ENCODE measurements at regions not wholly inside any gene's neighbourhood (a gene's known extent, or its start where the extent isn't known, plus 50 kb on each side); places are given as distances from the start of the nearest gene placed in this dataset.

DNA sequence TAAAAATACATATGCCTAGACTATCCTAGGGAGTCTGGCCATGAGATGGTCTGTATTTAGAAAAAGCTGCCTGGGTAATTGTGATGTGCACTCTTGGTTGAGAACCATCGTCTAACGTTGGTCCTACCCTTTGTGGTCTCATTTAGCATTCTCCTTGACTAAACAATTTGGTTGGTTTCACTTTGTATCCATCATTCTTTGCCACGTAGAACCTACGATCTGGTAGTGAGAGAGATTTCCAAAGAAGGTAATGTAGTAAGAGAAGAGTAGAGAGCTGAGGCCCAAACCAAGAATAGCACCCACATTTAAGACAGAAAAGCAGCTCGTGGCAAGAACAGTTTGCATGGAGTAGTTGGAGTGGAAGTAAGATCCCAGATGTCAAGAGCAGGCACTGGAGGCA, 219.8 kb downstream of the TMEM200A start:
- 88% methylated on average over 5 of the region's 5 CpGs for WGBS (ENCODE audit: low lambda C conversion rate, missing lambda C conversion rate)
- TF ChIP-seq EZH2phosphoT487 (IDR thresholded peaks at IDR 0.05; ENCODE audit: low read depth, severe bottlenecking, unreplicated experiment) (no peak), CTCF (IDR thresholded peaks at IDR 0.05; ENCODE audit: poor library complexity) (no peak), EZH2 (IDR thresholded peaks at IDR 0.05; ENCODE audit: borderline replicate concordance) (no peak)
- no peaks in the 10 kb centered on the region for H4K20me1 ChIP-seq (ENCODE audit: insufficient read depth, poor library complexity, severe bottlenecking)
- H3K36me3 ChIP-seq (replicated peaks; ENCODE audit: insufficient read depth, low read depth) = no peaks in the 10 kb centered on the region
- no peak overlapping the region for H3K4me2 ChIP-seq
- H3K4me1 ChIP-seq (ENCODE audit: insufficient read depth) = no peaks in the 10 kb centered on the region
- no peaks in the 10 kb centered on the region for H3K27me3 ChIP-seq
- H3K4me3 ChIP-seq = no peak overlapping the region
- H3K79me2 ChIP-seq = no peaks in the 10 kb centered on the region
- no peak for DNase-seq (ENCODE audit: low spot score)
- H3K27ac ChIP-seq = no peak overlapping the region
- no peak overlapping the region for H2AFZ ChIP-seq
- H3K9me3 ChIP-seq (ENCODE audit: low read depth) = no peaks in the 10 kb centered on the region
- no peaks in the 10 kb centered on the region for H3K9me2 ChIP-seq (replicated peaks; ENCODE audit: insufficient read depth)

DNA sequence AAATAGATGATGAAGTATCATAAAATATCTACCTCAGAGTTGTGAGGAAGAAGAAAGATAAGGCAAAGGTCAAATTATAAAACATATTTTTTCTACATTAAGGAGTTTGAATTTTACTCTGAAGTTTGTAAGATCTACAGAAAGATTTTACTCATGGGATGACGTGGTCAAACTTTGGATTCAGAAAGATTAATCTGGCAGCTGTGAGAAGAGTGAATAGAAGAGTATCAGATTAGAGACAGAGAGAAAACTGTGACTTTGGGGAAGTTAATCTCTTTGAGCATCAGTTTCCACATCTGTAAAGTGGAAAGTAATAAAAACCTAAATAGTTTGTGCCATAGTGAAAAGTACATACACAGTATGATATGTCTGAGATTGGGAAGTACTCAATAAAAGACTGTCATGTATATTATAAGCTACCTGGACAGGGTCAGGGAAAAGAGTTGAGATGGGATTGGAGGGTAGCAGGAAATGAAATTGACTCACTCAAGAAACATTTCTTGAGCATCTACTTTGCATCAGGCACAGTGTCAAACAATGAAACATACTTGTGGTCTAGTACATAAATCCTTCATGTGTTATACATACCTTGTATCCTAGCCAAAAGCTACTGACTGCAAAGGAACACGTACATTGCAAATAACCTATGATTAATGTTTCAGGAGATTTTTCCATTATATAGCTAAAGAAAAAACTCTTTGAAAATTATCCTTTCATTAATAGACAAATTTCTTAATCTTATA, 222.1 kb downstream of the TMEM200A start:
- H3K79me2 ChIP-seq = no peaks in the 10 kb centered on the region
- no peaks in the 10 kb centered on the region for H3K9me2 ChIP-seq (replicated peaks; ENCODE audit: insufficient read depth)
- no peak overlapping the region for H3K4me2 ChIP-seq
- no peak overlapping the region for H3K27ac ChIP-seq
- H4K20me1 ChIP-seq (ENCODE audit: insufficient read depth, poor library complexity, severe bottlenecking) = no peaks in the 10 kb centered on the region
- H3K4me3 ChIP-seq = no peak overlapping the region
- no peaks in the 10 kb centered on the region for H3K27me3 ChIP-seq
- TF ChIP-seq CTCF (IDR thresholded peaks at IDR 0.05; ENCODE audit: poor library complexity) (no peak), EZH2phosphoT487 (IDR thresholded peaks at IDR 0.05; ENCODE audit: low read depth, severe bottlenecking, unreplicated experiment) (no peak), EZH2 (IDR thresholded peaks at IDR 0.05; ENCODE audit: borderline replicate concordance) (no peak)
- no peaks in the 10 kb centered on the region for H3K9me3 ChIP-seq (ENCODE audit: low read depth)
- H3K36me3 ChIP-seq (replicated peaks; ENCODE audit: insufficient read depth, low read depth) = no peaks in the 10 kb centered on the region
- no peak overlapping the region for H2AFZ ChIP-seq
- WGBS (ENCODE audit: low lambda C conversion rate, missing lambda C conversion rate) = 74% methylated on average over 2 of the region's 2 CpGs
- no peaks in the 10 kb centered on the region for H3K4me1 ChIP-seq (ENCODE audit: insufficient read depth)
- DNase-seq (ENCODE audit: low spot score) = no peak

- Histone ChIP-seq H3K9me3 (ENCODE audit: low read depth) (no peaks in the 10 kb centered on the region), H3K79me2 (no peaks in the 10 kb centered on the region), H3K4me2 (no peak overlapping the region), H3K9me2 (replicated peaks; ENCODE audit: insufficient read depth) (no peaks in the 10 kb centered on the region), H3K4me1 (ENCODE audit: insufficient read depth) (no peaks in the 10 kb centered on the region), H3K27ac (no peak overlapping the region), H2AFZ (no peak overlapping the region), H3K27me3 (no peaks in the 10 kb centered on the region), H4K20me1 (ENCODE audit: insufficient read depth, poor library complexity, severe bottlenecking) (no peaks in the 10 kb centered on the region), H3K36me3 (replicated peaks; ENCODE audit: insufficient read depth, low read depth) (no peaks in the 10 kb centered on the region), H3K4me3 (no peak overlapping the region)
- 95% methylated on average over 1 of the region's 1 CpG for WGBS (ENCODE audit: low lambda C conversion rate, missing lambda C conversion rate)
- TF ChIP-seq CTCF (IDR thresholded peaks at IDR 0.05; ENCODE audit: poor library complexity) = no peak
- TF ChIP-seq EZH2 (IDR thresholded peaks at IDR 0.05; ENCODE audit: borderline replicate concordance) = no peak
- no peak for TF ChIP-seq EZH2phosphoT487 (IDR thresholded peaks at IDR 0.05; ENCODE audit: low read depth, severe bottlenecking, unreplicated experiment)
- DNase-seq (ENCODE audit: low spot score) = no peak
These were observed 227.4 kb downstream of the TMEM200A start for GRCh38 chr6:130593200-130593599.
